Mucosa of rectum (tissue), 2 donors: ENCODE measurements at regions not wholly inside any gene's neighbourhood (a gene's known extent, or its start where the extent isn't known, plus 50 kb on each side); places are given as distances from the start of the nearest gene placed in this dataset.

ENCODE experiments used
- H3K27ac ChIP-seq, 2 donors: one replicate each; pipeline ENCODE4 v1.7.0; 2013; ENCODE audit warnings: inconsistent platforms in 2 of 2, low read depth in 2 of 2, low read length in 2 of 2
- H3K27me3 ChIP-seq, 2 donors: one replicate each; pipeline ENCODE4 v1.7.0; 2013; ENCODE audit warnings: low read length in 2 of 2; ENCODE audit not compliant: control insufficient read depth in 2 of 2, insufficient read depth in 2 of 2
- H3K36me3 ChIP-seq, 2 donors: one replicate each; pipeline ENCODE4 v1.7.0; 2013; ENCODE audit warnings: low read length in 2 of 2; ENCODE audit not compliant: control insufficient read depth in 2 of 2, insufficient read depth in 2 of 2
- H3K4me1 ChIP-seq, 2 donors: one replicate each; pipeline ENCODE4 v1.7.0; 2013; ENCODE audit warnings: low read length in 2 of 2, mild to moderate bottlenecking in 1 of 2; ENCODE audit not compliant: control insufficient read depth in 2 of 2, insufficient read depth in 2 of 2
- H3K4me3 ChIP-seq, 2 donors: one replicate each; pipeline ENCODE4 v1.7.0; 2013; ENCODE audit warnings: low read length in 2 of 2
- H3K9ac ChIP-seq, 2 donors: one replicate each; pipeline ENCODE4 v1.7.0; 2013; ENCODE audit warnings: low read length in 2 of 2, low read depth in 1 of 2, mild to moderate bottlenecking in 1 of 2
- H3K9me3 ChIP-seq, 2 donors: one replicate each; pipeline ENCODE4 v1.7.0; 2013; ENCODE audit warnings: low read length in 2 of 2; ENCODE audit not compliant: control insufficient read depth in 2 of 2
- donor health status: healthy.
- donor health status: Normal muscosa, but diverticular disease.

DNA sequence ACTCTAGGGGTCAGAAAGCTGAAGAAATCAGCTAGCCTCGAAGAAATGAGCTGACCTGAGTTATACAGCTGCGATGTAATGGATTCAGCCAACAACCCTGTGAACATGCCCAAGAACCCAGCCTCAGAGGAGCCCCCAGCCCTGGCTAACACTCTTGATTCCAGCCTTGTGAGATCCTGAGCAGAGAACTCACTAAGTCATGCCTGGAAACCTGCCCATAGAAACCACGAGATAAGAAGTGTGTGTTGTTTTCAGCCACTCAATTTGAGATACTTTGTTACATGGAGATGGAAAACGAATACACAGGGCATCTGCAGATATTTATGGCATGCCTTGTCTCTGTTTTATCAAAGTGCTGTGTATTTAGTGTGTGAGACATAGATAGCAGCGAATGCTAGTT is 265.2 kb downstream of the QKI start:
- no peak overlapping the region for H3K9ac ChIP-seq
- H3K27me3 ChIP-seq, result no peaks in the 10 kb centered on the region
- no peaks in the 10 kb centered on the region for H3K36me3 ChIP-seq
- no peaks in the 10 kb centered on the region for H3K4me1 ChIP-seq
- H3K27ac ChIP-seq, result no peak overlapping the region
- no peak overlapping the region for H3K4me3 ChIP-seq
- H3K9me3 ChIP-seq, result no peaks in the 10 kb centered on the region

DNA sequence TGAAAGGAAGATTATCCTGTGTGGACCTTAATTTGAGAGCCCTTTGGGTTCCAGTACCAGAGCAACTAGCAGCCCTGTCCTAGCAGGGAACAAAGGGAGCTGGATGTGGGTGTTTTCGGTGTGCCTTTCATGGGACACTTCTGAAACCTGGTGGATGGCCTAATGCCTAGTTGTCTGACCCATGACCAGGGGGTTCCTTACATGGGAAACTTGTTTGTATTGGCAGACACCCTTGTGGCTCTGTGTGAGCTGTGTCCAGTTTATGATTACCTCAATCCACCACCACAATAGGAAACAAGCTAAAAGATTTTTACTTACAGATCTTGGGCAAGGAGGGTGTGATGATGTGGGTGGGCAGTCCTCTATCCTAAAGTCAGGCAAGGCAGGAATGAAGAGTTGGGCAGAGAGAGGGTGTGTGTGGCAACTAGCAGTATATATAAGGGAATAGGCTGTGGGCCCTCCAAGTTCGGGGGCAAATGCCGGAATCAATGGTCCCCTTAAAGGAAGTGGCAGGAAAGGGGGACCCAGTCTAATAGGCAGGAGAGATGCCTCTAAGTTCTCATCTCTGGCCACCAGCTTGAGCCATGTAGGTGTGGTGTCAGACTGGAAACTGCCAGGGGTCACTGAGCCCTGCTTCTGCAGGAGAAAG is 264.6 kb downstream of the QKI start:
- H3K9me3 ChIP-seq, result no peaks in the 10 kb centered on the region
- H3K36me3 ChIP-seq, result no peaks in the 10 kb centered on the region
- H3K4me1 ChIP-seq, result no peaks in the 10 kb centered on the region
- H3K27me3 ChIP-seq, result no peaks in the 10 kb centered on the region
- H3K4me3 ChIP-seq, result no peak overlapping the region
- no peak overlapping the region for H3K27ac ChIP-seq
- no peak overlapping the region for H3K9ac ChIP-seq

DNA sequence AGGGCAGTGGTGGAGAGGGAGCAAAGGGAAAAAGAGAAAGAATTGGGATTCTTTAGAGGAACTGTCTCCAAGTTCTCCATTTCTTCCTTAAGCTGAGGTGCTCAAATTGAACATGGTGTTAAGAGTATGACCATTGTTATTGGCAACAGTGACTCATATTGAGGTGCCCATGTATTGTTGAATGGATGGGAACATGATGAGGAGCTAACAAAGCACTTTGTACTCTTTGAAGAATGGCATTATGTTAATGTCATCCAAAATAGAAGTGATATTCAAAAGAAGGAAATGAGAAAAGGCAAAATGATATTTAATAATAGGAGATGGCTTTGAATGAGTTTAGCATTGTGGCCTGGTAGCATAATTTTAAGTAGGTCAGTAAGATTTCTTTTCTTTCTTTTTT is 261.1 kb downstream of the QKI start:
- H3K9ac ChIP-seq, result no peak overlapping the region
- no peaks in the 10 kb centered on the region for H3K4me1 ChIP-seq
- no peak overlapping the region for H3K4me3 ChIP-seq
- H3K27ac ChIP-seq, result no peak overlapping the region
- H3K9me3 ChIP-seq, result no peaks in the 10 kb centered on the region
- no peaks in the 10 kb centered on the region for H3K36me3 ChIP-seq
- no peaks in the 10 kb centered on the region for H3K27me3 ChIP-seq

DNA sequence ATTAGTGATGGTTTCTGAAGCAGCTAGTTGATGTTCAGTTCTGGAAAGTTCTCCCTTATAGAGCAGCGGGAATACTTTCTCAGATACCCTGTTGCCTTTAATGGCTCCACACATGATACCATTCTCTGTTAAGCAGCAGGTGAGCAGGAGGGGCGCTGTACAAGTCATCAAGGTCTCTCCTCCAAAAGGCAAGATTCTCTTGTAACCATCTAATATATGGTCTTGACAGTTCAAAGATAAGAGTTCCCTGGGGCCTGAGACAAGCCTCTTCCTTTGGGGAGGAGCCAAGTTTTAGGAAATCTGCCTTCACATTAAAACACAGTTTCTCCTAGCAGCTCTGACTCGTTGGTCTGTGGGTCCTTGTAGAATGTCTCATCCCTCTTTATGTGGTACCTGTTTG is 258.2 kb downstream of the QKI start:
- Histone ChIP-seq H3K27me3 (no peaks in the 10 kb centered on the region), H3K4me1 (no peaks in the 10 kb centered on the region), H3K9ac (no peak overlapping the region), H3K36me3 (no peaks in the 10 kb centered on the region), H3K27ac (no peak overlapping the region), H3K4me3 (no peak overlapping the region), H3K9me3 (no peaks in the 10 kb centered on the region)

DNA sequence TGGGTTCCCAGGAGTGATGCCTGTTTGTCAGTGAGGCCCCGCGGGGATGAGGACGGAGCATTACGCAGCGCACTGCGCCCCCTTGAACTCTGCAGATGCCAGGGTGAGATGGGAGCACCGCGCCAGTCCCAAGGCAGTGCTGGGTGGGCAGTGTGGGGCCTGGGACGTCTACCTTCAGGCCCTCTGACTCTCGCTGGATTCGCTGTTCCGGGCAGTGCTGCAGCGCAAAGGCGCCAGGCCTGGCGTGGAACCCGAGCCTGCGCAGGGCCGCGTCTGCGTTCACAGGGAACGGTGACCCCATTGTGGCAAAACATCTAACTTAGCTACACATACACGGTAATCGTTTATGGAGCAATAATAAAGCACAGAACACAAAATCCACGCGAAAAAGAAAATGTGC is 257.3 kb downstream of the QKI start:
- no peaks in the 10 kb centered on the region for H3K27me3 ChIP-seq
- no peak overlapping the region for H3K9ac ChIP-seq
- no peaks in the 10 kb centered on the region for H3K9me3 ChIP-seq
- H3K4me1 ChIP-seq, result no peaks in the 10 kb centered on the region
- H3K36me3 ChIP-seq, result no peaks in the 10 kb centered on the region
- H3K27ac ChIP-seq, result no peak overlapping the region
- H3K4me3 ChIP-seq, result no peak overlapping the region

DNA sequence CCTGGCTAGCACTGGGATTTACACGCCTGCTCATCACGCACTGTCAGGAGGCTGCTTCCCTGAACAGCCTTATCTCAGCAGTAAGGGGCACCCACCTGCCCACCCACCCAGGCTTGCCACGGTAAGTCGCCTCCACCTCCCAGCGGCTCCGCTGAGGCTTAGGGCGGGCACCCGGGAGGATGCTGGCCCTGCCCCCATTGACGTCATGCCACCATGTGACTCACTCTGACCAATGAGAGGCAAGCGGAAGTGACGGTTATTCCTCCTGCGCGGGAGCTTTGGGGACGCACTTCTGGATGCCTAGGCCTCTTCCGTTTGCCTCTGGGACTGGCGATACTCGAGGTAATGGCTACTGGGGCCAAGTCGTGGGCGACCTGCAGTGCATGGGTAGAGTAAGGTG is 256.8 kb downstream of the QKI start:
- Histone ChIP-seq H3K9me3 (no peaks in the 10 kb centered on the region), H3K4me1 (no peaks in the 10 kb centered on the region), H3K36me3 (no peaks in the 10 kb centered on the region), H3K9ac (no peak overlapping the region), H3K27me3 (no peaks in the 10 kb centered on the region), H3K4me3 (no peak overlapping the region), H3K27ac (no peak overlapping the region)

DNA sequence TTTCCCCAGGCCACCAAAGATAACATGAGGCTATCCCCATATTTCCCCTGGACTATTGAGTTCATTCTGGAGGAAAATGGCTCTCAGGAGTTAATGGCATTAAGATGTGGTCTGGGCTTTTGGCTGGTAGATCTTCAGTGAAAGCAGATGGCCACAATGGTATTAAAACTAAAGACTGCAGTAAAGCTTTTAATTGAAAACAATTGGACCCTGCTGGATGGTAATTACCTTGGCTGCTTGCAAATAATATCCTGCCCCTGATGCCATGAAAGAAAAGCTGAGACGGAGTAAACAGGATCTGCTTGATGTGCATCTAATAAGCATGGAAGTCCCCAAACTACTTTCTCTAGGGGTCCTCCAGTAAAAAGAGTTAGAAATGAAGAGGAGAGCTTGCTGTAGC is 255.8 kb downstream of the QKI start:
- no peak overlapping the region for H3K27ac ChIP-seq
- H3K36me3 ChIP-seq, result no peaks in the 10 kb centered on the region
- no peaks in the 10 kb centered on the region for H3K4me1 ChIP-seq
- no peak overlapping the region for H3K9ac ChIP-seq
- no peak overlapping the region for H3K4me3 ChIP-seq
- no peaks in the 10 kb centered on the region for H3K27me3 ChIP-seq
- no peaks in the 10 kb centered on the region for H3K9me3 ChIP-seq

DNA sequence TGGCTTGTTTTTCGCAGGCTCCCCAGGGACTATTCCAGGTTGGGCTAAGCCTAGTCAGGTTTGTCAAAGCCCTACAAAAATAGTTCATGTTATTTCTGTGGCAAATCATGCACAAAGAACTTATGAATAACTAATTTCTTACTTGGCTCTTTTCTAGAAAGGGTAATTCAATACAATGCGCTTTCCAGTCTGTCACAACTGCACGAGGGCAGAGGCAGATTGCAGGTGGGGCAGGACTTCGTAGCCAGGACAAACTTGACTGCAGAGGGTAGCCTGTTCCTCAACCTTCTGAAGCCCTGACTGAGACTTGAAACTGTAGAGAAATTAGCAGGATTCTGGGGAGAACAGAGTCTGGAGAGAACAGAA is 253.5 kb downstream of the QKI start:
- no peaks in the 10 kb centered on the region for H3K4me1 ChIP-seq
- no peaks in the 10 kb centered on the region for H3K9me3 ChIP-seq
- no peaks in the 10 kb centered on the region for H3K36me3 ChIP-seq
- no peak overlapping the region for H3K4me3 ChIP-seq
- H3K27me3 ChIP-seq, result no peaks in the 10 kb centered on the region
- H3K9ac ChIP-seq, result no peak overlapping the region
- H3K27ac ChIP-seq, result no peak overlapping the region

DNA sequence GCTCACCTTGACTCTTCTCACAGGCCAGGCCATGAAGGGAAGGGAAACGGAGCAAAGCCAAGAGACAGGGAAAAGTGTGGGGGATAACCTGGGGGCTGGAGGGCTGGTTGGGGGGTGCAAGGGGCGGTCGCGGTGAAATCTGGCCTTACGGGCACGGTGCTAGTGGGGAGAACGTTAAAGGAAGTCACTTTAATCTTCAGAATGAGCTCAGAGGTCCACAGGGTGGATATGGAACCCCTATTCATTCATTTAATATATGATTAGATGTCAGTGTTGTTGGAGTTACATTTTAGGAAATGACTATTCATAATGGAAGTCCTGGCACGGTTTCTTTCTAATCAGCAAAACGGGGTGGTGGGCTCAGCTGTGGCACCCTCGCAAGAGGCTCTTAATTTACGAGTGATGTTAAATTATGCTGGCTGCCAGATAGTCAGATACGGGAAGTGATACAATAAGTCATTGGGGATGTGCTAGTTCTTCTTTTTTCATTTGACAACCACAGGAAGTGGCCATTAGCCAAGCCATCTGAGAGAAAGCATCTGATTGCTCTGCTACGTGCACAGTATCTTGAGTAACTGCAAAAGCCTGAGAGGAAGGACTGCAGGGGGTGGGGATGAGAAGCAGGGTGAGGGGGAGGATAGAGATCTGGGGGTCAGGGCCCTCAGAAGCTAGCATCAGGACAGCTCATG is 253.0 kb downstream of the QKI start:
- Histone ChIP-seq H3K9me3 (no peaks in the 10 kb centered on the region), H3K9ac (no peak overlapping the region), H3K4me3 (no peak overlapping the region)

DNA sequence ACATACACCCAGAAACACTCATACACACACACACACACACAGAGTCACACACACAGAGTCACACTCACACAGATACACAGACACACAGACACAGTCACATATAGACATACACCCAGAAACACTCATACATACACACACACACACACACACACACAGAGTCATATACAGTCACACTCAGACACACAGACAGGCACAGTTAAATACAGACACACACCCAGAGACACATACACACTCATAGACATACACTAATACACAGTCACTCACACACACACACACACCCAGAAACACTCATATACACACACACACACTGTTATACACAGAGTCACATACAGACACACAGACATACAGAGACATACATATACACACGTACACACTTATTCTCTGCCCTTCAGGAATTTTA is 250.9 kb downstream of the QKI start:
- Histone ChIP-seq H3K27ac (no peak overlapping the region), H3K36me3 (no peaks in the 10 kb centered on the region), H3K27me3 (no peaks in the 10 kb centered on the region), H3K9me3 (no peaks in the 10 kb centered on the region), H3K4me1 (no peaks in the 10 kb centered on the region), H3K4me3 (no peak overlapping the region), H3K9ac (no peak overlapping the region)

More for the DNA sequence above, 253.0 kb downstream of the QKI start:
- H3K27me3 ChIP-seq, result no peaks in the 10 kb centered on the region
- H3K4me1 ChIP-seq, result no peaks in the 10 kb centered on the region
- no peak overlapping the region for H3K27ac ChIP-seq
- H3K36me3 ChIP-seq, result no peaks in the 10 kb centered on the region
